HEK293T (cell line): ENCODE measurements at regions not wholly inside any gene's neighbourhood (a gene's known extent, or its start where the extent isn't known, plus 50 kb on each side); places are given as distances from the start of the nearest gene placed in this dataset.
"Not testable (repeated sequence)": the region's sequence is repeated elsewhere in the genome, so short reads cannot be mapped to it uniquely, and the experiment has no call there.

ENCODE experiments used
- ARNT ChIP-seq: fragments of 450-650 bp; IDR thresholded peaks from 2 replicates; pipeline ENCODE4 v1.6.1; 2017; ENCODE audit warnings: mild to moderate bottlenecking
- BHLHE40 ChIP-seq: fragments of 450-650 bp; IDR thresholded peaks from 2 replicates; pipeline ENCODE4 v1.6.1; 2016; ENCODE audit warnings: mild to moderate bottlenecking, moderate library complexity, borderline replicate concordance
- CTBP1 ChIP-seq: fragments of 450-650 bp; IDR thresholded peaks from 2 replicates; pipeline ENCODE4 v1.6.1; 2016; ENCODE audit warnings: borderline replicate concordance
- ELF4 ChIP-seq: fragments of 450-650 bp; IDR thresholded peaks from 2 replicates; pipeline ENCODE4 v1.6.1; 2017; ENCODE audit warnings: antibody characterized with exemption
- FOXA1 ChIP-seq: fragments of 450-650 bp; IDR thresholded peaks from 2 replicates; pipeline ENCODE4 v1.6.1; 2016; ENCODE audit warnings: mild to moderate bottlenecking
- FOXM1 ChIP-seq: fragments of 450-650 bp; IDR thresholded peaks from 2 replicates; pipeline ENCODE4 v1.6.1; 2017; ENCODE audit warnings: mild to moderate bottlenecking, borderline replicate concordance
- L3MBTL2 ChIP-seq: fragments of 450-650 bp; conservative IDR thresholded peaks from 2 replicates; pipeline ENCODE4 v1.6.1; 2016; ENCODE audit warnings: mild to moderate bottlenecking
- NFRKB ChIP-seq: fragments of 450-650 bp; IDR thresholded peaks from 2 replicates; pipeline ENCODE4 v1.6.1; 2016; ENCODE audit warnings: mild to moderate bottlenecking, moderate library complexity
- PKNOX1 ChIP-seq: fragments of 450-650 bp; IDR thresholded peaks from 2 replicates; pipeline ENCODE4 v1.6.1; 2016
- SP1 ChIP-seq: fragments of 450-650 bp; IDR thresholded peaks from 2 replicates; pipeline ENCODE4 v1.6.1; 2017
- SUZ12 ChIP-seq: fragments of 450-650 bp; IDR thresholded peaks from 2 replicates; pipeline ENCODE4 v1.6.1; 2016; ENCODE audit warnings: mild to moderate bottlenecking
- TARDBP ChIP-seq: fragments of 450-650 bp; IDR thresholded peaks from 2 replicates; pipeline ENCODE4 v1.6.1; 2016

- TF ChIP-seq NFRKB, SP1, L3MBTL2, ARNT, TARDBP, SUZ12, FOXM1, BHLHE40, FOXA1, ELF4, CTBP1, PKNOX1: not testable (repeated sequence)
Measured at GRCh38 chr6:14389776-14390175, 272.2 kb downstream of the CD83 start.
